COLO668 (cell line): ENCODE measurements at regions not wholly inside any gene's neighbourhood (a gene's known extent, or its start where the extent isn't known, plus 50 kb on each side); places are given as distances from the start of the nearest gene placed in this dataset.

Source experiments
- DNase-seq: peaks from one replicate; lab custom pipeline; 2025; ENCODE audit not compliant: unreplicated experiment; lab: John Stamatoyannopoulos, UW

- no peak for DNase-seq
Observed at GRCh38 chr11:92276773-92277172, 52.2 kb downstream of the FAT3 start.

- DNase-seq, result no peak
Observed at GRCh38 chr11:92277871-92278270, 53.3 kb downstream of the FAT3 start.

- DNase-seq, result no peak
Observed at GRCh38 chr11:92278791-92279433, 54.3 kb downstream of the FAT3 start.

- no peak for DNase-seq
Observed at GRCh38 chr11:92284107-92284506, 59.5 kb downstream of the FAT3 start.

- no peak for DNase-seq
Observed at GRCh38 chr11:92284558-92284957, 59.9 kb downstream of the FAT3 start.

- DNase-seq, result no peak
Observed at GRCh38 chr11:92285776-92286175, 61.2 kb downstream of the FAT3 start.

- no peak for DNase-seq
Observed at GRCh38 chr11:92286709-92287108, 62.1 kb downstream of the FAT3 start.

GRCh38 chr11:92295175-92296137 is 70.8 kb downstream of the FAT3 start:
- DNase-seq, result no peak

GRCh38 chr11:92296138-92296515 is 71.5 kb downstream of the FAT3 start:
- no peak for DNase-seq

GRCh38 chr11:92297567-92298553 is 73.2 kb downstream of the FAT3 start:
- no peak for DNase-seq

GRCh38 chr11:92300876-92301275 is 76.3 kb downstream of the FAT3 start:
- DNase-seq, result no peak

GRCh38 chr11:92302770-92303169 is 78.2 kb downstream of the FAT3 start:
- DNase-seq, result no peak

GRCh38 chr11:92304271-92304670 is 79.7 kb downstream of the FAT3 start:
- DNase-seq, result no peak

GRCh38 chr11:92306966-92307510 is 82.4 kb downstream of the FAT3 start:
- DNase-seq, result no peak

- no peak for DNase-seq
Observed at GRCh38 chr11:92308366-92308765, 83.7 kb downstream of the FAT3 start.

- no peak for DNase-seq
Observed at GRCh38 chr11:92311616-92312449, 87.2 kb downstream of the FAT3 start.

- no peak for DNase-seq
Observed at GRCh38 chr11:92313784-92314183, 89.2 kb downstream of the FAT3 start.

- DNase-seq, result no peak
Observed at GRCh38 chr11:92314499-92314898, 89.9 kb downstream of the FAT3 start.

GRCh38 chr11:92316106-92316809 is 91.6 kb downstream of the FAT3 start:
- no peak for DNase-seq
